ENCODE measurements at regions not wholly inside any gene's neighbourhood (a gene's known extent, or its start where the extent isn't known, plus 50 kb on each side); places are given as distances from the start of the nearest gene placed in this dataset.

DNA sequence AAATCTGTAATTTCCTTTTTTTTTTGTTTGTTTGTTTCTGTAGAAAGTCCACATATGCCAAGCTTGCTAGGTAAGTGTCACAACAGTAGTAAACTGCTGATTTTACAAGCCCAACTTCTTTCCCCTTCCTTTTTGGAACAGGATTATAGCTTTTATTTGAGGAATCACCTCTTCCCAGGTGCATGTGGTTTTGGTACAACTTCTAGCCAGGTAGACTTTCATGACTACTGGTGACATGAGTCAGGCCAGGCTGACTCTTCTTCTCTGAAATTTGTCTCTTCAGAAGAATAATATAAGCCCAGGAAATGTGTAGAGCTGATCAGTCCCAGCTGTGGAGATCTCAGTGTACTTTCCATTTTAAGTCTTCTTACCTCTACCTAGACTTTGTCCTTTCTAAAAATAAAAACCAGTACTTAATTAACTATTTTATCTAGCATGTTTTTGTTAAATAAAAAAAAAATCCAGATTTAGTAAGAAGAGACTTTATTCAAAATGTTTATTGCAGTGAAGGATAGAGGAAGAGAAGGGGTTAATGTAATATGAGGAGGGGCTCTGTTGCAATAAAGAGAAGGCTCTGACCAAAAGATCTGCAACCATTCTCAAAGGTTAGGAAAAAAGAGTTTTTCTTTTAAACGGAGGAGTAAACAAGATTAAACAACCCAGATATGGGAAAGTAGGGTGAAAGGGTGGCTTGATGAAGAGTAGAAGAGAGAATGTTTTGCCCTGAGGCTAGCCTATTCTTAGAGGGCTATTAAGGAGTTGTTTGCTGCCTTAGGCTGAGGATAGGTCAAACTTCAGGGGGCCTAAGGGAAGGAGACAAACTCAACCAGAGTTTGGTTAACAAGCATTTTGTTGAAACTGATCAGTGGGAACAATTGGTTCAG lies 664.2 kb downstream of the SORCS1 start:
- Histone ChIP-seq H3K27me3 (ENCODE audit: control insufficient read depth in 2 of 2, insufficient read depth in 2 of 2, low read length in 2 of 2) (no peaks in the 10 kb centered on the region), H3K36me3 (ENCODE audit: control insufficient read depth in 2 of 2, extremely low read depth in 1 of 2, insufficient read depth in 2 of 2, low read length in 2 of 2) (no peaks in the 10 kb centered on the region), H3K4me2 (ENCODE audit: insufficient read depth, low read length) (no peak overlapping the region), H3K9ac (replicated peaks; ENCODE audit: extremely low read depth, insufficient read depth, low read length) (no peak overlapping the region), H3K4me3 (replicated peaks in 1 of 3; ENCODE audit: insufficient read depth in 1 of 3, low read depth in 1 of 3, low read length in 3 of 3) (no peak overlapping the region), H3K9me3 (replicated peaks; ENCODE audit: control insufficient read depth, insufficient read depth, low read length) (no peaks in the 10 kb centered on the region), H3K27ac (ENCODE audit: insufficient read depth, low read depth, low read length) (no peak overlapping the region), H3K79me2 (ENCODE audit: control insufficient read depth, insufficient read depth, low read length) (no peaks in the 10 kb centered on the region), H4K20me1 (replicated peaks; ENCODE audit: control insufficient read depth, extremely low read depth, insufficient read depth, low read length) (no peaks in the 10 kb centered on the region), H3K4me1 (ENCODE audit: control insufficient read depth, extremely low read depth, insufficient read depth, low read length) (no peaks in the 10 kb centered on the region), H2AFZ (ENCODE audit: low read depth, low read length) (no peak overlapping the region), H3K9me1 (replicated peaks; ENCODE audit: control insufficient read depth, extremely low read depth, insufficient read depth, low read length) (no peaks in the 10 kb centered on the region)
- intact Hi-C loops (cut with micrococcal nuclease) (no loop called here), dilution Hi-C loops (cut with MboI; ENCODE audit: extremely low pct_ligation_motif_present, low sequenced_read_pairs) (no loop called here)
- FAIRE-seq, result no peak
- CTCF ChIA-PET, result no interaction called here
- POLR2A ChIA-PET, result no interaction called here
- no TSS peak for BruUV-seq (replicated peaks)
- TF ChIP-seq EZH2 (IDR thresholded peaks at IDR 0.05; ENCODE audit: borderline replicate concordance, low read depth, low read length, severe bottlenecking) (no peak), POLR2A (IDR thresholded peaks at IDR 0.05; ENCODE audit: low read depth, low read length) (no peak), FOS (IDR thresholded peaks at IDR 0.05; ENCODE audit: borderline replicate concordance, insufficient read depth, low read length) (no peak), CTCF (IDR thresholded peaks at IDR 0.05; ENCODE audit: extremely low read depth in 1 of 2, insufficient read depth in 1 of 2, low read depth in 1 of 2, low read length in 2 of 2) (no peak), MYC (IDR thresholded peaks at IDR 0.05; ENCODE audit: low read depth, low read length) (no peak), POLR2AphosphoS5 (IDR thresholded peaks at IDR 0.05; ENCODE audit: insufficient read depth, low read depth, low read length) (no peak), JUN (IDR thresholded peaks at IDR 0.05; ENCODE audit: borderline replicate concordance, insufficient read depth, insufficient read length, low read depth) (no peak), GATA2 (IDR thresholded peaks at IDR 0.05; ENCODE audit: insufficient read depth, insufficient read length, low read depth, low read length) (no peak)
- TF ChIP-seq, protein P1, sequence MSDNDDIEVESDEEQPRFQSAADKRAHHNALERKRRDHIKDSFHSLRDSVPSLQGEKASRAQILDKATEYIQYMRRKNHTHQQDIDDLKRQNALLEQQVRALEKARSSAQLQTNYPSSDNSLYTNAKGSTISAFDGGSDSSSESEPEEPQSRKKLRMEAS (IDR thresholded peaks at IDR 0.05; ENCODE audit: insufficient read depth, insufficient read length), result no peak
- DNase-seq (ENCODE audit: low read depth, low spot score), result no peak

Measured in endothelial cell of umbilical vein (primary cell).